ENCODE measurements at regions not wholly inside any gene's neighbourhood (a gene's known extent, or its start where the extent isn't known, plus 50 kb on each side); places are given as distances from the start of the nearest gene placed in this dataset.

GRCh38 chr7:155218276-155219153 is 79.2 kb upstream of the INSIG1 start:
- DNase-seq: no peak

GRCh38 chr7:155219154-155219531 is 78.5 kb upstream of the INSIG1 start:
- DNase-seq: no peak

DNA sequence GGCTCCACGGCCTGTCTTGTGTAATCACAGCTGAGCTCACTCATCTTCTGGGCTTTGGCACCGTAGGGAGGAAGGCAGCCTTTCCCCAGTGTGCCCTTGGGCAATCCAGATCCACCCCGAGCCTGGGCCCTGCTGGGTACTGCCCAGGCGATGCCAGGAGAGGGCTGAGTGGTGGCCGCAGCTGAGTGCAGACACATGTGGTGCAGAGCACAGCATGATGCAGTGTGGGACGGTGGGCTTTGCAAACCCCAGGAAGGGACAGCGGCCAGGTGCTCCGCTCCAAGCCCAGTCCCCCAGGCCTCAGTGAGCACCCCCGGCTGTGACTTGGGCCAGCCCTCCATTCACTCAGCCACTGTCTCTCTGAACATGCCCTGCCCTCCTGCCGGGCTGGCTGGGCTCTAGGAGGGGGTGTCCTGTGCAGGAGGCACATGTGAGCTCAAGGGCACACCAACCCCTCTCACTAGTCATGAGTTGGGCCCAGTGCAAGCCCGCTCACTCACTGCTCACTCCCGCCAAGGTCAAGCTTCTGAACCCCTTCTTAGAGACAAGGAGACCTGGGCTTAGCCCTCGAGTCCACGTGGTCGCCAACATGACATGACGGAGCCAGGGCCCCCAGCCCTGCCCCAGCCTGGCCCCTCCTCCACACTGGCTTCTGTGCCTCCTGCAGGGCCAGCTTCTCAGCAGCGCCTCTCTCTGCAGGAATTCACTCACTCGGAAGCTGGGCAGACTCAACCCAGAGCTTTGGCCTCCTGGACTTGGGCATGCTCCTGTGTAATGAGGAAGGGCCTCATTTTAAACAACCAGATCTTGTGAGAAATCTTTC is 77.5 kb upstream of the INSIG1 start:
- no peak for DNase-seq

DNA sequence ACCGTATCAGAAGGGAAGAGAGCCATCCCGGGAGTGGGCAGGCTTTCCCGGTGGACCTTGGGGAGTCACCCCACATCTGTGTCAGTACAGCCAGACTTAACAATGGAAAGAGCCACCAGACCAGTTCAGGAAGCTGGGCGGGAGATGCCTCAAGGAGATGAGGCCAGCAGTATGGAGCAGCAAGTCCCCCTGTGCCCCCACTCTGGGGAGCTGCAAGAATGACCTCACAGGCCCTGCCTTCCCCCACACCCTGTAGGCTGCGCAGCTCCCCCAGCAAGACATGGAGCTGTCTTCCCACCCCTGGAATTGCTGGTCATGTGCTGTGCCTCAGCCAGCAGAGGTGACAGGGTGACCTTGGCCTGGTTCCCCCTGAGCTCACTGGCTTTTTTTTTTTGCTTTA is 76.8 kb upstream of the INSIG1 start:
- DNase-seq: no peak

DNA sequence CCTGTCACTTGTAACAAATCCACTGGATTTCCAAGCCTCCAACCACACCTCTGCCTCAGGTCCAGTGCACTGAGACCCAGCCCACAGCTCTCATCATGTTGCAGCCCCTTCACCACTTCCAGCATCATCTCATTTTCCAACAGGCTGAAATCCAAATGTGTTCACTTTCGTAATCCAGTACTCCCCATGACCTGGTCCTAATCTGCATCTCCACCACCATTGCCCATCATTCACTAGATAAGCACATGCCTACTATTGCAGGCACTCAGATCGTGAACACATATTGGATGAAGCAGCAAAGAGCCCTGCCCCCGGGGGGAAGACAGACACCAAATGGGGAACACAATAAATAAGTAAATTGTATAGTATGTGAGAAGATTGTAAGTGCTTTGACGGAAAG is 76.1 kb upstream of the INSIG1 start:
- DNase-seq: no peak

DNA sequence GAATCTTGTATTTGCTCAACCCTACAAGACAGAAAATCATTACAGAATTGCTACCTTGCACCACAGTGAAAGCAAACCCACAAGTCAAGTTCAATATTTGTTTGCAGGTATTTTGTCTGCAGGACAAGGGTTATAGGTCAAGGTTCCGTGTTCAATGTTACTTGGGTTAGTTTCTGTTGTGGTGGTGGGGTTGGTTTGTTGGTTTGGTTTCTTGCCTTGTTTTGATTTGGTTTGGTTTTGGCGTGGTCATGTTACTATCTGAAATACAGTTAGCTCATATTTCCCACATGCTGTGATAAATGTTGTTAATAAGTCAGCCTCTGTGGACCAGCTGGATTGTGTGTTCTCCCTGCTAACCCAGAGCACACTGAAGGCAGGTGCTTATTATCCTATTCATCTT is 75.6 kb upstream of the INSIG1 start:
- DNase-seq: no peak

DNA sequence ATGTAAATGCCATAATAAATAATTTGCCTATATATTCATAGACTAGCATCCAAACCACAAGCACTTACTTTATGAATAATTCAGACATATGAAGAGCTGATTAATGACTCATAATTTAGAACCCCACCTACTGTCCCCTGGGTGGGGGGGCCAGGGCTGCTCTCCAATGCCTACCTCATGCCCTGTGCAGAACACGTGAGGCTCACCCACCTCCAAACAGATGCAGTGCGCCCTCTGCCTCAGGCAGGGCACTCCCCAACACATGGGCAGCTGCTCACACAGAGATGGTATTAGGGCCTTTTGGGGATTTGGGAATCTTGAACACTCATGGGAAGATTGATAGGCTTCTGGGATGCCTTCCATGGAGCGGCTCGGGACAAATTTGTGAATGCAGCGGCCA is 75.1 kb upstream of the INSIG1 start:
- DNase-seq: no peak

DNA sequence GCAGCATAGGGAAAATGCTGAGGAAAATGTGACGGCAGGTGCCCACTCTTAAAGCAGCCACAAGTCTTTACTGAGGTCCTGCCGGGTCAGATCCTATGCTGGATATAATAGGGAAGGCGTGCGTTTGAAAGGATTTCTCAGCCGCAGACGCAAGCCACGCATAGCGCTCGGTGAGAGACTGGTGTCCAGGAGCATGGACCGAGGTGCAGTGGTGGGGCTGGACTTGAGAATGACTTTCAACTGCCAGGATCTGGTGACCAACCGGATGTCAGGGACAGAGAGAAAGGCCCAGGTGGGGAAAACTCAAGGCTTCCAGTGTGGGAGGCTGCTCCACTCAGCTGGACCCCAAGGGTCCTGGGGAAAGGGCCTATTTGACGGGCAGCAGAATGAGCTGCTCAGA is 74.7 kb upstream of the INSIG1 start:
- no peak for DNase-seq

- no peak for DNase-seq
Measured at GRCh38 chr7:155223503-155223902, 74.2 kb upstream of the INSIG1 start.

- peak; percentile 95 for DNase-seq
Measured at GRCh38 chr7:155224116-155224811, 73.4 kb upstream of the INSIG1 start.

GRCh38 chr7:155225095-155225494 is 72.6 kb upstream of the INSIG1 start:
- no peak for DNase-seq

DNA sequence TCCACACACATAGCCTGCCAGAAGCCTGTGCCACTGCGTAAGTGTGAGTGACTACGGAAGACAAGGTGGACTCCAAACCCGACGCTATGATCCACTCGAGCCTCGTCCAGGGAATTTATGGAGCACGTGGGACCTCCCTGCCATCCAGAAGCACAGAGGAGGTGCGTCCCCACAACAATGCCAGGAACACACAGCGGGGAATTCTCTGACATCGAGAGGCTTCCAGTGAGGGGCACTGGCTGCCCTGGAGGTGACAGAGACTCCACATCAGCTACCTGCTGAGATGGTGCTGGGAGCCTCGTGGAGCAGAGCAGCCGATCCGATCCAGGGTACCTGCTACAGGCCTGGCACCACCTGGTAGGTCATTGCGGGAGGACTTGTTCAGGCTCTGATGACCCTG is 72.2 kb upstream of the INSIG1 start:
- DNase-seq: no peak

- no peak for DNase-seq
Measured at GRCh38 chr7:155226261-155227003, 71.2 kb upstream of the INSIG1 start.

- no peak for DNase-seq
Measured at GRCh38 chr7:155227004-155227787, 70.5 kb upstream of the INSIG1 start.

DNA sequence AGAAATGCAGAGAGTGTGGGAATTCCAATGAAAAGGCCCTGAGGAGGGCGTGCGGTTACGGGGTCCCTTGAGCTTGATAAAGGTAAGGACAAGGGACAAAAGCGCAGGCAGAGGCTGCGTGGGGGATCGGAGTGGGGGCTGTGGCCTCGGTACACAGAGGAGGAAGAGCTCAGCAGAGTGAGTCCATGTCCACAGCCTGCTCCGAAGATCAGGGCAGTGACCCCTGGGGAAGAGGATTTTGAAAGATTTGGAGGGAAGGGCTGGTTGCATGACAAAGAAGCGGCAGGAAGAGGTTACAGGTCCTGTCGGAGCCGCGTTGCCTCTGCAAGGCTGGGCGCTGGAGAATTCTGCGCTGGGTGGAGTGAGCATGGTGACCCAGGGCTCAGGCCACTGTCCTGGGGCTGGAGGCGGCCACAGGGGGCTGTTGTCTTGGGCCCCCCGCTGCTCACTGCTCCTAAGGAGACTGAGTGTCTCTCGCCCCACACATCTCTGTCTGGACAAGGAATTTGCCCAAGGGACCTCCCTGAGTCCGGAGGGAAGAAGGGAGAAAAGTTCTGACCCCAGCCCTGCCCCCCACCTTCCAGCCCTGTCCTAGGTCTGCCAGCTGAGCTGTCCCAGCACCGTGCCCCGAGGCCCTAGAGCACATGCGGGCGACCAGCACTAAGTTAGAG is 69.8 kb upstream of the INSIG1 start:
- no peak for DNase-seq

- no peak for DNase-seq
Measured at GRCh38 chr7:155228459-155228845, 69.2 kb upstream of the INSIG1 start.

GRCh38 chr7:155228894-155229293 is 68.8 kb upstream of the INSIG1 start:
- DNase-seq: no peak

- DNase-seq: no peak
Measured at GRCh38 chr7:155229548-155230168, 68.0 kb upstream of the INSIG1 start.

GRCh38 chr7:155230169-155230593 is 67.5 kb upstream of the INSIG1 start:
- DNase-seq: no peak

DNA sequence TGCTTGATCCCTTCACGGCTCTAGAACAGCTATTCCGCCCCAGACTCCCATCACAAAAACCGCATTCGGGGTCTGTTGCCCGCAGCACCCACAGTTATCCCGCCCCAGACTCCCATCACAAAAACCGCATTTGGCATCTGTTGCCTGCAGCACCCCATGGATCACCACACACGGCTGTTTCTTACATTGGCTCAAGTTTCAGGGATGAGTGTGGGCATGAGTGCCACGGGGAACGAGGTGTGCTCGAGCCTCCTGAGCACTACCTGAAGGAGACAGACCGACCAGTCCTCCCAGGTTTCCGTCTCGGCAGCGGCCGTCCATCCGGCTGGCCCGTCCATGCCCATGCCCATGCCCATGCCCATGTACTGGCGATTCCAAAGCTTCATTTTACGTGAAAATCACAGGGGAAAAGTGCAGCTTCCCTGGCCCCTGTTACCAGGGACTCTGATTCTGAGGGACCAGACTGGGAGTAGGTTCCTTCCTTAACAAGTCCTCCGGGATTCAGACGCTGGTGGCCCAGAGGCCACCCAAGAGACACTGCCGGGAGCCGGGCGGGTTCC is 66.4 kb upstream of the INSIG1 start:
- no peak for DNase-seq

GRCh38 chr7:155231941-155232340 is 65.7 kb upstream of the INSIG1 start:
- no peak for DNase-seq

Measured in NCI-H2029 treated with DMSO at 0.1 percent for 48 hours (cell line).